B cell (primary cell): ENCODE measurements at regions not wholly inside any gene's neighbourhood (a gene's known extent, or its start where the extent isn't known, plus 50 kb on each side); places are given as distances from the start of the nearest gene placed in this dataset.

Source experiments
- ATAC-seq: fragments of 200-7000 bp; cut with Tn5 transposase; one replicate; pipeline ENCODE4 v1.10.0; 2021; ENCODE audit warnings: low read depth, mild to moderate bottlenecking, moderate number of reproducible peaks, moderate library complexity
- CTCF ChIA-PET: fragments of 350-600 bp; sonication (Branson Sonifier 250); formaldehyde crosslinking; loops from one replicate; lab custom pipeline; 2021; ENCODE audit warnings: antibody characterized with exemption, inconsistent platforms; lab: Charles Lee
- POLR2A ChIA-PET: fragments of 350-600 bp; sonication (Branson Sonifier 250); formaldehyde crosslinking; loops from one replicate; lab custom pipeline; 2021; ENCODE audit warnings: antibody characterized with exemption; lab: Charles Lee
- DNase-seq: peaks from one replicate; pipeline ENCODE4 v3.0.0; 2013
- H2AFZ ChIP-seq: 2 replicates; pipeline ENCODE4 v1.6.1; 2012; ENCODE audit warnings: mild to moderate bottlenecking, low read depth, low read length; ENCODE audit not compliant: insufficient read depth, poor library complexity, severe bottlenecking
- H3K27ac ChIP-seq, 2 donors: 1 replicate in 1 of 2; 2 replicates in 1 of 2; pipeline ENCODE4 v1.5.1; 2012 to 2013; ENCODE audit warnings: low read length in 2 of 2, mild to moderate bottlenecking in 2 of 2, moderate library complexity in 1 of 2
- H3K27me3 ChIP-seq, 4 experiments: fragments of 200-600 bp in 1 of 4; sonication (generic) in 1 of 4; replicated peaks in 1 of 4; 1 replicate in 2 of 4; 2 replicates in 2 of 4; pipeline versions ENCODE4 v1.6.1 to v1.7.0; 2013 to 2016; ENCODE audit warnings: low read length in 3 of 4, mild to moderate bottlenecking in 2 of 4, mixed read lengths in 1 of 4, moderate library complexity in 1 of 4; ENCODE audit not compliant: insufficient read depth in 4 of 4, control insufficient read depth in 3 of 4; ENCODE audit errors: control extremely low read depth in 1 of 4
- H3K36me3 ChIP-seq, 2 experiments: replicated peaks in 1 of 2; 1 replicate in 1 of 2; 2 replicates in 1 of 2; pipeline versions ENCODE4 v1.6.1 to v1.7.1; 2013; ENCODE audit warnings: low read length in 1 of 2; ENCODE audit not compliant: insufficient read depth in 2 of 2, control insufficient read depth in 1 of 2; ENCODE audit errors: control extremely low read depth in 1 of 2, extremely low read depth in 1 of 2
- H3K4me1 ChIP-seq, 2 donors: fragments of 200-600 bp in 1 of 2; sonication (generic) in 1 of 2; 1 replicate in 1 of 2; 2 replicates in 1 of 2; pipeline versions ENCODE4 v1.5.1 to v1.6.1; 2013 to 2017; ENCODE audit warnings: low read length in 2 of 2; ENCODE audit not compliant: control insufficient read depth in 2 of 2, insufficient read depth in 2 of 2
- H3K4me2 ChIP-seq: replicated peaks from 2 replicates; pipeline ENCODE3; 2012; ENCODE audit warnings: mild to moderate bottlenecking, low read depth, low read length; ENCODE audit not compliant: poor library complexity, severe bottlenecking
- H3K4me3 ChIP-seq, 5 experiments: fragments of 200-600 bp in 1 of 5; sonication (generic) in 1 of 5; 1 replicate in 3 of 5; 2 replicates in 2 of 5; pipeline versions ENCODE4 v1.5.1 to v1.7.0; 2011 to 2016; ENCODE audit warnings: low read length in 4 of 5, mild to moderate bottlenecking in 4 of 5, low read depth in 2 of 5, control low read depth in 1 of 5, moderate library complexity in 1 of 5; ENCODE audit not compliant: insufficient read depth in 1 of 5; ENCODE audit errors: control extremely low read depth in 1 of 5, extremely low read depth in 1 of 5
- H3K79me2 ChIP-seq: fragments of 200-600 bp; sonication (generic); one replicate; pipeline ENCODE4 v1.6.0; 2016; ENCODE audit warnings: low read length; ENCODE audit not compliant: control insufficient read depth, insufficient read depth
- H3K9ac ChIP-seq: fragments of 200-600 bp; sonication (generic); 2 replicates; pipeline ENCODE4 v1.6.1; 2017; ENCODE audit warnings: mild to moderate bottlenecking, low read length, moderate library complexity
- H3K9me3 ChIP-seq, 3 donors: one replicate each; pipeline versions ENCODE4 v1.6.1 to v1.7.1; 2013; ENCODE audit warnings: low read length in 2 of 3; ENCODE audit not compliant: control insufficient read depth in 2 of 3, insufficient read depth in 1 of 3; ENCODE audit errors: control extremely low read depth in 1 of 3
- H4K20me1 ChIP-seq: 2 replicates; pipeline ENCODE4 v1.6.0; 2012; ENCODE audit warnings: mild to moderate bottlenecking, low read length; ENCODE audit not compliant: insufficient read depth, control insufficient read depth, poor library complexity, severe bottlenecking
- H3K27ac Mint-ChIP-seq: one replicate; pipeline ENCODE4 v1.8.0; 2021; ENCODE audit warnings: mixed read lengths
- H3K27me3 Mint-ChIP-seq: one replicate; pipeline ENCODE4 v1.8.0; 2021; ENCODE audit warnings: mixed read lengths
- H3K4me1 Mint-ChIP-seq: one replicate; pipeline ENCODE4 v1.8.0; 2021; ENCODE audit warnings: mixed read lengths
- H3K4me3 Mint-ChIP-seq: one replicate; pipeline ENCODE4 v1.8.0; 2021; ENCODE audit warnings: mixed read lengths
- H3K9me3 Mint-ChIP-seq: one replicate; pipeline ENCODE4 v1.8.0; 2022; ENCODE audit warnings: mixed read lengths; ENCODE audit not compliant: insufficient read depth
- CTCF ChIP-seq: fragments of 200-600 bp; IDR thresholded peaks from one replicate; pipeline ENCODE4 v1.8.0; 2022; ENCODE audit warnings: antibody characterized with exemption, mild to moderate bottlenecking
- EZH2 ChIP-seq: IDR thresholded peaks from 2 replicates; pipeline ENCODE4 v1.6.1; 2012; ENCODE audit warnings: borderline replicate concordance, low read depth, mild to moderate bottlenecking, moderate library complexity, low read length; ENCODE audit not compliant: insufficient read depth, poor library complexity, severe bottlenecking
- WGBS: methylation state at CpG from one replicate; pipeline ENCODE4 v1.1.5; 2013; ENCODE audit warnings: missing lambda C conversion rate; ENCODE audit not compliant: insufficient coverage; 5-methylcytosine and 5-hydroxymethylcytosine counted together
- intact Hi-C: fragments of 100-400 bp; cut with micrococcal nuclease; formaldehyde crosslinking; loops from one replicate; pipeline ENCODE4 v1.10.0; 2022

DNA sequence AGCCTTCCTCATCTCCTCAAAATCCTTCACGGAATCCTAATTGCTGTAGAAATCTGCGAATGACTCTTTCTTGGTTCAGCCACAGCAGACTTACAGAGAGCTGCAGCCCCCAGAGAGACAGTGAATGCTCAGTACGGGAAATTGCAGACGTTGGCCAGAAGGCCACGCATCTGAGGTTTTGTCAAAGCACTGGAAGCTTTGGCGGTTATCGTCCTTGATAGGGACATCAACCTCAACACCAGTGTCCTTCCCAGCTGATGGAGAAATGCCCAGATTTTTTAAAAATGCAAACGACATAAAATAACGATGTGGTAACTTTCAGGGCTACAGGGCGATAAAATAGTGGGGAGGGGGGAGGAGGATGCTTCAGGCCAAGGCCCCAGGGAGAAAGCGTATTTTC is 166.6 kb upstream of the CIBAR2 start:
- Histone ChIP-seq H3K4me2 (no peak overlapping the region), H4K20me1 (no peaks in the 10 kb centered on the region), H3K9me3 (no peaks in the 10 kb centered on the region), H3K27ac (no peak overlapping the region), H2AFZ (no peak overlapping the region), H3K79me2 (no peaks in the 10 kb centered on the region), H3K4me3 (no peak overlapping the region), H3K9ac (no peak overlapping the region), H3K36me3 (no peaks in the 10 kb centered on the region), H3K4me1 (no peaks in the 10 kb centered on the region), H3K27me3 (peaks cover 0 to 3% (median 0%) of the 10 kb centered on the region in 4 experiments)
- TF ChIP-seq EZH2, result no peak
- no peak for TF ChIP-seq CTCF
- POLR2A ChIA-PET, result no interaction called here
- Mint-ChIP-seq H3K27ac (no peak overlapping the region), H3K9me3 (no peaks in the 10 kb centered on the region), H3K4me1 (no peaks in the 10 kb centered on the region), H3K4me3 (no peak overlapping the region), H3K27me3 (no peaks in the 10 kb centered on the region)
- CTCF ChIA-PET, result interaction anchor here (1.7 kb wide), 1 partner anchor 26 kb away, joined by 4 read pairs; no protein-coding TSS in a partner anchor
- no peak for ATAC-seq
- no peak for DNase-seq
- WGBS, result 77% methylated on average over 7 of the region's 11 CpGs
- intact Hi-C loops, result no loop called here

DNA sequence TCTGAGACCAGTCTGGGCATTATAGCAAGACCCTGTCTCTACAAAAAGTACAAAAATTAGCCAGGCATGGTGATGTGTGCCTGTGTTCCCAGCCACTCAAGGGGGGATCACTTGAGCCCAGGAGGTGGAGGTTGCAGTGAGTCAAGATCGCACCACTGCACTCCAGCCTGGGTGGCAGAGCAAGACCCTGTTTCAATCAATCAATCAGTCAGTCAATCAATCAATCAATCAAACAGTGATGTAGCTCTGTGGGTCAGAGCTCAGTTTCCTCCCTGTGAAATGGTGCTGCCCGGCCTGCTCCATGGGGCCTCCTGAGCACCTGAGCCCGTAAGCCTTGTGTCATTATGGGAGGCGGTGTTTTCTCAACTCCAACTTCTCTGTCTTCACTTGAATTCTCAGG is 167.1 kb upstream of the CIBAR2 start:
- Histone ChIP-seq H3K27me3 (peaks cover 0 to 3% (median 0%) of the 10 kb centered on the region in 4 experiments), H3K27ac (no peak overlapping the region), H3K4me3 (no peak overlapping the region), H3K4me1 (no peaks in the 10 kb centered on the region), H4K20me1 (no peaks in the 10 kb centered on the region), H3K9me3 (no peaks in the 10 kb centered on the region), H3K9ac (no peak overlapping the region), H3K79me2 (no peaks in the 10 kb centered on the region), H2AFZ (no peak overlapping the region), H3K36me3 (no peaks in the 10 kb centered on the region), H3K4me2 (no peak overlapping the region)
- TF ChIP-seq CTCF, result no peak
- TF ChIP-seq EZH2, result no peak
- ATAC-seq, result no peak
- Mint-ChIP-seq H3K27ac (no peak overlapping the region), H3K27me3 (peaks cover 3% of the 10 kb centered on the region), H3K9me3 (no peaks in the 10 kb centered on the region), H3K4me3 (no peak overlapping the region), H3K4me1 (no peaks in the 10 kb centered on the region)
- intact Hi-C loops, result no loop called here
- POLR2A ChIA-PET, result no interaction called here
- DNase-seq, result no peak
- WGBS, result 93% methylated on average over 2 of the region's 4 CpGs
- CTCF ChIA-PET, result interaction anchor here (1.7 kb wide), 1 partner anchor 26 kb away, joined by 4 read pairs; no protein-coding TSS in a partner anchor
